ENCODE measurements at regions not wholly inside any gene's neighbourhood (a gene's known extent, or its start where the extent isn't known, plus 50 kb on each side); places are given as distances from the start of the nearest gene placed in this dataset.
A peak's percentile ranks its signal among the peaks of the same experiment; 100 is the strongest.

DNA sequence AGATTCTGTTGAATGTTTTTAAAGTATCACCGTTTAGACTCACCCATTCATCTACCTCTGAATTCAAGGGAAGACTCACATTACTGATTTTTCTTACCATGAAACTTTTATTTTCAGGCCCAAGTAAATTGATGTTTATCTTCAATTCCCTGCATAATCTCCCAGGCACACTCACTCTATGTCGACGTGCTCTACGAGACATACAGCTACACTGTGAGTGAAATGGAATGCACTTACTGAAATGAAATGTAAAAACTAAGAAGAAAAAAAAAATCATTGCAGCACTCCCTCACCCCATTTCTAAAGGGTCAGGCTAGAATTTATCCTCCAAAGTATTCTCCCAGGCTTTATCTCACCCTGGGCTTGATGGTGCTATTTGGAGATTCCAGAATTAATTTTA lies 987.9 kb downstream of the CCSER2 start:
- ChIA-PET POLR2A (no interaction called here), CTCF (no interaction called here)
- TF ChIP-seq, protein P1, sequence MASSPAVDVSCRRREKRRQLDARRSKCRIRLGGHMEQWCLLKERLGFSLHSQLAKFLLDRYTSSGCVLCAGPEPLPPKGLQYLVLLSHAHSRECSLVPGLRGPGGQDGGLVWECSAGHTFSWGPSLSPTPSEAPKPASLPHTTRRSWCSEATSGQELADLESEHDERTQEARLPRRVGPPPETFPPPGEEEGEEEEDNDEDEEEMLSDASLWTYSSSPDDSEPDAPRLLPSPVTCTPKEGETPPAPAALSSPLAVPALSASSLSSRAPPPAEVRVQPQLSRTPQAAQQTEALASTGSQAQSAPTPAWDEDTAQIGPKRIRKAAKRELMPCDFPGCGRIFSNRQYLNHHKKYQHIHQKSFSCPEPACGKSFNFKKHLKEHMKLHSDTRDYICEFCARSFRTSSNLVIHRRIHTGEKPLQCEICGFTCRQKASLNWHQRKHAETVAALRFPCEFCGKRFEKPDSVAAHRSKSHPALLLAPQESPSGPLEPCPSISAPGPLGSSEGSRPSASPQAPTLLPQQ (tag by site-specific recombination; IDR thresholded peaks at IDR 0.05), result no peak
- TF ChIP-seq ZNF654 (tag by site-specific recombination; IDR thresholded peaks at IDR 0.05; ENCODE audit: low read depth) (no peak), ZNF837 (tag by site-specific recombination; IDR thresholded peaks at IDR 0.05) (no peak), GLI4 (tag by site-specific recombination; IDR thresholded peaks at IDR 0.05) (no peak)
- Histone ChIP-seq H3K36me3 (ENCODE audit: control insufficient read depth in 2 of 2, insufficient read depth in 1 of 2, low read length in 2 of 2) (no peaks in the 10 kb centered on the region), H3K27ac (ENCODE audit: extremely low read depth, low read depth, low read length) (no peak overlapping the region), H3K4me1 (ENCODE audit: control insufficient read depth, insufficient read depth, low read length) (peaks cover 6% of the 10 kb centered on the region), H3K4me3 (ENCODE audit: low read depth, low read length) (no peak overlapping the region), H3K9me3 (ENCODE audit: control insufficient read depth, insufficient read depth, low read depth, low read length) (no peaks in the 10 kb centered on the region)

DNA sequence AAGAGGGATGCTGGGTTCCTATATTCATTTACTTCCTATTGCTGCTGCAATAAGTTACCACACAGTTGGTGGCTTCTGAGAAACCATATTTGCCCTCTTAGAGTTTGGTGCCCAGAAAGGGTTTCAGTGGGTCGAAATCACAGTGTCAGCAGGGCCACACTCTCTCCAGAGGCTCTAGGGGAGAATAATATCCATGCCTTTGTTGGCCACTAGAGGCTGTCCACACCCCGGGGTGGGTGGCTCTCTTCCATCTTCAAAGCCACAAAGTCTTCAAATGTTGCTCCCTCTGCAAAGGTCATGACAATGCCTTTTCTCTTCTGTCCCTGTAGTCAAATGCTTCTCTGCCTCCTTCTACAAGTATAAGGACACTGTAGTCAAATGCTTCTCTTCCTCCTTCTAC lies 989.4 kb downstream of the CCSER2 start:
- POLR2A ChIA-PET, result no interaction called here
- H3K36me3 ChIP-seq (ENCODE audit: control insufficient read depth in 2 of 2, insufficient read depth in 1 of 2, low read length in 2 of 2), result no peaks in the 10 kb centered on the region
- CTCF ChIA-PET, result interaction anchor here (0.7 kb wide), 1 partner anchor 81 kb away, joined by 3 read pairs; no protein-coding TSS in a partner anchor
- peaks cover 6% of the 10 kb centered on the region; the same call in 1 of the 2 replicates for H3K4me1 ChIP-seq (ENCODE audit: control insufficient read depth, insufficient read depth, low read length)
- no peak overlapping the region for H3K4me3 ChIP-seq (ENCODE audit: low read depth, low read length)
- H3K27ac ChIP-seq (ENCODE audit: extremely low read depth, low read depth, low read length), result no peak overlapping the region
- TF ChIP-seq, protein P2, sequence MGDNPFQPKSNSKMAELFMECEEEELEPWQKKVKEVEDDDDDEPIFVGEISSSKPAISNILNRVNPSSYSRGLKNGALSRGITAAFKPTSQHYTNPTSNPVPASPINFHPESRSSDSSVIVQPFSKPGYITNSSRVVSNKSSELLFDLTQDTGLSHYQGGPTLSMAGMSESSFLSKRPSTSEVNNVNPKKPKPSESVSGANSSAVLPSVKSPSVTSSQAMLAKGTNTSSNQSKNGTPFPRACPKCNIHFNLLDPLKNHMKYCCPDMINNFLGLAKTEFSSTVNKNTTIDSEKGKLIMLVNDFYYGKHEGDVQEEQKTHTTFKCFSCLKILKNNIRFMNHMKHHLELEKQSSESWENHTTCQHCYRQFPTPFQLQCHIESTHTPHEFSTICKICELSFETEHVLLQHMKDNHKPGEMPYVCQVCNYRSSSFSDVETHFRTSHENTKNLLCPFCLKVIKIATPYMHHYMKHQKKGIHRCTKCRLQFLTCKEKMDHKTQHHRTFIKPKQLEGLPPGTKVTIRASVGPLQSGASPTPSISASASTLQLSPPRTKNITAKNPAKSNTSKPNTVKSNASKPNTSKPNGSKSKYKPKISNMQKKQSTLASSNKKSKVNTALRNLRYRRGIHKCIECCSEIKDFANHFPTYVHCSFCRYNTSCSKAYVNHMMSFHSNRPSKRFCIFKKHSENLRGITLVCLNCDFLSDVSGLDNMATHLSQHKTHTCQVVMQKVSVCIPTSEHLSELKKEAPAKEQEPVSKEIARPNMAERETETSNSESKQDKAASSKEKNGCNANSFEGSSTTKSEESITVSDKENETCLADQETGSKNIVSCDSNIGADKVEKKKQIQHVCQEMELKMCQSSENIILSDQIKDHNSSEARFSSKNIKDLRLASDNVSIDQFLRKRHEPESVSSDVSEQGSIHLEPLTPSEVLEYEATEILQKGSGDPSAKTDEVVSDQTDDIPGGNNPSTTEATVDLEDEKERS (tag by site-specific recombination; IDR thresholded peaks at IDR 0.05), result no peak
- no peaks in the 10 kb centered on the region for H3K9me3 ChIP-seq (ENCODE audit: control insufficient read depth, insufficient read depth, low read depth, low read length)

DNA sequence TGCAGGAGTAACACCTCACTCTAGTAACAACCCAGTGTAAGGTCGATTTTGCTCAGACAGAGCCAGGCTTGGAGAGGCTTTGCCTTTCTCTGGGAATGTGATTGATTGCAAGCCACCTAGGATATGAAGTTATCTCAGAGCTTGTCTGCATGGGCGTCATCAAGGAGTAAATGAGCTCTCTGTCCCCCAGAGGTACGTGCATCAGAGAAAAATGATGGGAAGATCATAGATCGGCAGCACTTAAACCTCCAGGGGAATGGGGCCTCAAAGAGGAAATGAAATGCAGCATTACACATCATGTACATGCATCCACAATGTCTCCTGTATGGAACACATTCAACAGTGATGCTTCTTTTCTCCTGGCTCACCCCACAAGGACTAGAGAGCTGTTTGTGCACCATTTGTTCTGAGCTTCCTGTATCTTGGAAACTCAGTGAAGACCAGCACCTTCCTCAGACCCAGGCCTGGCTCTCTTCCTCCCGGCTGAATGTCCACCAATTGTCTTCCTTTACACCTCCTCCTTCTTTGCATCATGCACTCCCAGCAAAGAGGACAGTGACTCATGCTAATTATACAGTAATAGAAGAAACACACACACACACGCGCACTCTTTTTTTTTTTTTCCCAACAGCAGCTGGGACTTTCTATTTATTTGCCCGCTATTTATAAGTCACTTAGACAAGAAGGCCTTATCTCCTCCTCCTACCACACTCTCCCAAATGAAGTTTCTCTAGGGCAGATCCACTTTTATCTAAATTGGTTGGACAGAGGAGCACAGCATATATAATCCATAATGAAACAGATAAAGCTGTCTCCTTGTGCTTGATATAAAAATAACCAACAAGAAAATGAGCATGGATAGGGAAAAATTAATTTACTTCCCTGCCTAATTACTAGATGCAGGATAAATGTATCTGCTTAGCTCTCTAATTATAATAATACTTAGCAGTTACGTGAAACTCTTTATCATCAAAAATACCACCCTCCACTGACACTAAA lies 990.7 kb downstream of the CCSER2 start:
- peaks cover 6% of the 10 kb centered on the region; the same call in 1 of the 2 replicates for H3K4me1 ChIP-seq (ENCODE audit: control insufficient read depth, insufficient read depth, low read length)
- no peaks in the 10 kb centered on the region for H3K36me3 ChIP-seq (ENCODE audit: control insufficient read depth in 2 of 2, insufficient read depth in 1 of 2, low read length in 2 of 2)
- ChIA-PET CTCF (interaction anchor here (0.7 kb wide), 1 partner anchor 65 kb away, joined by 3 read pairs; no protein-coding TSS in a partner anchor), POLR2A (no interaction called here)
- no peaks in the 10 kb centered on the region for H3K9me3 ChIP-seq (ENCODE audit: control insufficient read depth, insufficient read depth, low read depth, low read length)
- H3K27ac ChIP-seq (ENCODE audit: extremely low read depth, low read depth, low read length), result no peak overlapping the region
- H3K4me3 ChIP-seq (ENCODE audit: low read depth, low read length), result no peak overlapping the region
- TF ChIP-seq ZNF629 (tag by site-specific recombination; IDR thresholded peaks at IDR 0.05), result peak; percentile 43; the same call in 1 of the 2 replicates
- TF ChIP-seq TRIM28 (IDR thresholded peaks at IDR 0.05; ENCODE audit: borderline replicate concordance, low read length), result peak; percentile 8; the same call in 1 of the 2 replicates
- TF ChIP-seq ZBTB21 (tag by site-specific recombination; IDR thresholded peaks at IDR 0.05), result 0 out of 2 replicates have a peak, but pooled peaks have one; percentile 13
- TF ChIP-seq, protein P3, sequence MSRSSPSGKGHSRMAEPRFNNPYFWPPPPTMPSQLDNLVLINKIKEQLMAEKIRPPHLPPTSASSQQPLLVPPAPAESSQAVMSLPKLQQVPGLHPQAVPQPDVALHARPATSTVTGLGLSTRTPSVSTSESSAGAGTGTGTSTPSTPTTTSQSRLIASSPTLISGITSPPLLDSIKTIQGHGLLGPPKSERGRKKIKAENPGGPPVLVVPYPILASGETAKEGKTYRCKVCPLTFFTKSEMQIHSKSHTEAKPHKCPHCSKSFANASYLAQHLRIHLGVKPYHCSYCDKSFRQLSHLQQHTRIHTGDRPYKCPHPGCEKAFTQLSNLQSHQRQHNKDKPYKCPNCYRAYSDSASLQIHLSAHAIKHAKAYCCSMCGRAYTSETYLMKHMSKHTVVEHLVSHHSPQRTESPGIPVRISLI (tag by site-specific recombination; IDR thresholded peaks at IDR 0.05), result peak; percentile 76; the same call in 1 of the 2 replicates
- no peak for TF ChIP-seq ZXDB (tag by site-specific recombination; IDR thresholded peaks at IDR 0.05)
- TF ChIP-seq SP7 (tag by site-specific recombination; IDR thresholded peaks at IDR 0.05), result peak; percentile 84
- TF ChIP-seq ZFHX2 (tag by site-specific recombination; conservative IDR thresholded peaks at IDR 0.05), result peak; percentile 27; the same call in 1 of the 2 replicates
- TF ChIP-seq ZNF23 (tag by site-specific recombination; IDR thresholded peaks at IDR 0.05; ENCODE audit: borderline replicate concordance), result no peak
- peak; percentile 43; the same call in 1 of the 2 replicates for TF ChIP-seq OSR2 (tag by site-specific recombination; IDR thresholded peaks at IDR 0.05)
- 0 out of 2 replicates have a peak, but pooled peaks have one; percentile 43 for TF ChIP-seq ZEB2 (tag by site-specific recombination; IDR thresholded peaks at IDR 0.05)
- TF ChIP-seq, protein P4, sequence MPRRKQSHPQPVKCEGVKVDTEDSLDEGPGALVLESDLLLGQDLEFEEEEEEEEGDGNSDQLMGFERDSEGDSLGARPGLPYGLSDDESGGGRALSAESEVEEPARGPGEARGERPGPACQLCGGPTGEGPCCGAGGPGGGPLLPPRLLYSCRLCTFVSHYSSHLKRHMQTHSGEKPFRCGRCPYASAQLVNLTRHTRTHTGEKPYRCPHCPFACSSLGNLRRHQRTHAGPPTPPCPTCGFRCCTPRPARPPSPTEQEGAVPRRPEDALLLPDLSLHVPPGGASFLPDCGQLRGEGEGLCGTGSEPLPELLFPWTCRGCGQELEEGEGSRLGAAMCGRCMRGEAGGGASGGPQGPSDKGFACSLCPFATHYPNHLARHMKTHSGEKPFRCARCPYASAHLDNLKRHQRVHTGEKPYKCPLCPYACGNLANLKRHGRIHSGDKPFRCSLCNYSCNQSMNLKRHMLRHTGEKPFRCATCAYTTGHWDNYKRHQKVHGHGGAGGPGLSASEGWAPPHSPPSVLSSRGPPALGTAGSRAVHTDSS (tag by site-specific recombination; IDR thresholded peaks at IDR 0.05), result no peak
- no peak for TF ChIP-seq ZNF140 (tag by site-specific recombination; IDR thresholded peaks at IDR 0.05)
